ENCODE measurements at regions not wholly inside any gene's neighbourhood (a gene's known extent, or its start where the extent isn't known, plus 50 kb on each side); places are given as distances from the start of the nearest gene placed in this dataset.
"Not testable (repeated sequence)": the region's sequence is repeated elsewhere in the genome, so short reads cannot be mapped to it uniquely, and the experiment has no call there.

DNA sequence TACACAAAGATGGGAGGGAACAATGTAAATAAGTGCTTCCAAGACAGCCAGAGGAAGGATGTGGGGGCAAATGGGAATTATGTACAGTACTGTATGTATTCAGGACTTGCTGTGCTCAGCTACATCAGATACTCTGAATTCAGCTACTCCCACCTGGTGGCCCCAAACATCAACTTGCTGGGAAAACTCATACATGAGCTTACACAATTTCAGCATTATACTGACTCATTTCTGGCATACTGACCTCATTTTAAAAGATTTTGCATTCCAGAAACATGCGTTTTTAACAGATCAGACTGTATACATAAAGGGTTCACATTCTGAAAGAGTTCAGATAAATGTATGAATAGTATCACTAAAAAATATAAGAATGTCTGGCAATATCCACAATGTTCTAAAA is 59.7 kb downstream of the GPX5 start:
- DNase-seq = no peak

DNA sequence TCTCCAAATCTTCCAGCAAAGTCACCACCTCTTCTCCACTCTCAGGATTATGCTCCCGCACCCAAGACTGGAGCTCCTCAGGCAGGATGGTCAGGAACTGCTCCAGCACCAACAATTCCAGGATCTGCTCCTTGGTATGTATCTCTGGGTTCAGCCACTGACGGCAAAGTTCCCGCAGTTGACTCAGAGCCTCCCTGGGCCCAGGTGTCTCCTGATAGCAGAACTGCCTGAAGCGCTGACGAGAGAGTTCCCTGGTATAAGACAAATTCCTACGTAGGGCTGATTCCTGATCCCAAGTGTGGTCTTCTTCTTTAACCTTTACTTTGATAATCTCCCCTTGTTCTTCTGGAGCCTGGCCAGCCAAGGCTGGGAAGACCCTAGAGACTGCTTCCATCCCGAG is 60.6 kb downstream of the GPX5 start:
- DNase-seq = no peak

DNA sequence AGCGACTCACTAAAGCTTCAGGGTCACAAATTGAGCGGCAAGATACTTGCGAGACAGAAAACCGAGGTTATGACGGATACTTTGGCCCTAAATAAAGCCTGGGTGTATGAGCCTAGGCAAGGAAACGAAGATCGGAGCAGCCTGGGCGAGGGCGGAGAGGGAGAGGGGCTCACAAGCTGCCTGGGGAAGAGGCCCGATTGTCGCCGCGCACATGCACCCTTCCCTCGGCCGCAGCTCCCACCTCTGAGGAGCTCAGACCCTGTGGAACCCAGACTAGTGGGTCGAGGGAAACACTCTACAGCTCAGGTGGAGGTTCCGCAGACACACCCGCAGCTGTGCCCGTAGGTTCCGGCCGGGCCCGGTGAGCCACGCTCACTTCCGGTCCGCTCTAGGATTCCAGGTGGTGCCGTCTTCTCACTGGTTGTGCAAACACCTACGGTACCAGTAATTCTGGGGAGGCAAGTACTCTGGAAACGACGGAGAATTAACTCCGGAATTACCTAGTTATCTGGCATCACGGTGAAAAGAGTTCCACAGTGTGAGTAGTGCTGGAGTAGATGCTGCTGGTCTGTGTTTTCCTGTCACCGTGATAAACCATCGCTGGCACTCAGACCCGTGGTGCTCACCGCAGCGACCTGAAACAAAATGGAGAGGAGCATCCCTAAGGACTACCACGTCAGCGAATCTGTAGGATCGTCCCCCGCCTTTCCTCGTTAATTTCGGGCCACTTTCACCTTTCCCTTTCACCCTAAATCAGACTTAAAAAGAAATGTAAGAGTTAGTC is 61.5 kb downstream of the GPX5 start:
- peak; percentile 50 for DNase-seq

DNA sequence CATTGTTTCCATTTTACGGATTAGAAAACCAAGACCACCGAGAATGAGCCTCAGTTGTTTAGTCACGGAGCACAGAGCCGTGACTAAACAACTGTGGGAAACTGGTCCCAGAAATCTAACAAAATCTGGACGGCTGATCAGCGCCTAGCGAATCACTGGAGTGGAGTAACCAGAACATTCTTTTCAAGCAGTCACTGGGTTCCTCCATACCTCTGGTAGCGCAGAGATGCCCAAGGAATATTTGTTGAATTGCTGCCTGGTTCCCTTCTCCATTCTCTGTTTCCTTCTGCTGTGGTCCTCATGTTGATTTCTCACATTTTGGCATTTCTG is 62.0 kb downstream of the GPX5 start:
- no peak for DNase-seq

DNA sequence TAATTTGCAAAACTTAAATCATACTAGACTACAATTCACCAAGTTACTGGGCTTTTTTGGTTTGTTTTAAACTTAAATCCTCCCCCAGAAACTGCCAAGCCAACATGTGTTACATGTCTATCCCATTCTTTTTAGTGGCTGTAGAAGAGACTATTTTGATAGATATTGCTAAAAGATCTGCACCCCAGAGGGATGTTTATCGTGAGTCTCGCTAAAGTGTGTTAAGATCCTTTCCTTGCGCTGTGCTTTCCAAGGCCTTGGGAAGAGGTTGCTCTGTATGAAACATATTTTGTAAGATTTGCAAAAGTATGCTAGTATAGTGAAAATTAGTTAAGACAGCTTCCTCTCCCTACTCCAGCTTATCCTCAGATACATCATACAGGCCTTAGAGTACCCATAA is 63.0 kb downstream of the GPX5 start:
- no peak for DNase-seq

DNA sequence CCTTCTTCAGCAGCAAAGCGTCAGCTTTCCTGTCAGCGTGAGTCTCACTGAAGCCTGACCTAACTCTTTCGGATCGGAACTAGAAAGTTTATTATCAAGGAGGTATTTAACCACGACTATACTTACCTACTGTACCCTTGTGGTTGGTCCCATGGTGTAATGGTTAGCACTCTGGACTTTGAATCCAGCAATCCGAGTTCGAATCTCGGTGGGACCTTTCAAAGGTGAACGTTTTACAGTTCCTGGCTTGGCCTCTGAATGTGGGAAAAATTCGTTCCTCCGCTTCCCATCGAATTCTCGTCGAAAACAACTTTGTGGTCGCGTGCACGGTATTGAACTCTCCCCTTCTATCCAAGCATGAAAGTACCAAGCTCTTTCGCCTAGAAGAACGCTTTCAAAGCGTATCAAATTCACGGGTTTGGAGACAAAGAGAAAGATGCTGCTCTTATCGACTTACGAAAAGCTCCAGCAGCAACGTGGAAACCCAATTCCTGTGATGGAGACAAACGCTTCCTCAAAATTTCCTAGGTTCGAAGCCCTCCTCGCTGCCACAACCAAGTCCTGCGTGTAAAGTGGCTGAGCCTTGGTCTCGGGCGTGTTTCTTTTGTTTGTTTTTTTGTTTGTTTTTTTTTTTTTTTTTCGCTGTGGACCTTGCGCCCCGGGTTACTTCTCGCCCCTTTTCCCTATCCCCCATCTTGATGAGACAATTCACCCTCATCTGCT is 63.7 kb downstream of the GPX5 start:
- DNase-seq = peak; percentile 19

DNA sequence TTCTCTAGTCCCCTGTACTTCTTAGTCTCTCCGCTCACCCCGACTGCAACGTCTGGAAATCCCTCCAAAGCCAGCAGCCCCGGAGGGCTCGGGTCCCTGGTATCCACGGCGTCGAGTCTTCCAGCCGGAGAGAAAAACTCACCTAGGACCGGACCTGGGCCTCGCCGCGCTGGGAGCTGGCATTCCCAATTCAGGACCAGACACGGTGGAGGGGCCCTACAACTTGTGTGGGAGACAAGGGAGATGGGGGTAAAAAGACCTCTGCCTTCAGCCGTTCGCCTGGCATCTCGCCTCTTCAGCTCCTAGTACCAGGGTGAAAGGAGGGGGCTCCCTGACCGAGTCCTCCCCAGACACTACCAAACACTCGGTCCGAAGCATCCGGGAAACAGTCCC is 64.3 kb downstream of the GPX5 start:
- no peak for DNase-seq

DNA sequence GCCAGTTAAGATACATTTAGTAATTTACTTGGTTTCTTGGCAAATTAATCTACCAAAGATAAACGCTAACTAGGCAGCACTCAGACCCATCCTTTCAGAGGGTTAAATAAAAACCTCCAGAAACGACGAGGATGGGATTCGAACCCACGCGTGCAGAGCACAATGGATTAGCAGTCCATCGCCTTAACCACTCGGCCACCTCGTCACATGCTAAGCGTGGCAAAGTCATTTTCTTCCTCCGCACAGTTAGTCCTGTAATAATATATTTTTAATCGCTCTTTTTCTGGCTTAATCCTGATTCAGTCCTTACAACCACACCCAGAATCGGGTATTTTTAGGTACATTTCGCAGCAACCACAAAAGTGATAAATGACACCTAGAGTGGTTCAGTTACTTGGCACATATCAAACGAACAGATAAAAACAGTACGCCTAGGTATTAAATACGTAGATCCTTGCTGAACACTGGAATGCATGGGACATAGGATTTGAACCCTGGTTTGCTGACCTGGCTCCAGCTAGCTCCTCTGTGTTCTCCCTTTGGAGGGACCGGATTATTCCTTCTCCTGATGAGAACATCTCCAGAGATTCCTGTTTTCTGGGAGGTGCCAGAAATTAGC is 71.6 kb downstream of the GPX5 start:
- DNase-seq = peak; percentile 11

DNA sequence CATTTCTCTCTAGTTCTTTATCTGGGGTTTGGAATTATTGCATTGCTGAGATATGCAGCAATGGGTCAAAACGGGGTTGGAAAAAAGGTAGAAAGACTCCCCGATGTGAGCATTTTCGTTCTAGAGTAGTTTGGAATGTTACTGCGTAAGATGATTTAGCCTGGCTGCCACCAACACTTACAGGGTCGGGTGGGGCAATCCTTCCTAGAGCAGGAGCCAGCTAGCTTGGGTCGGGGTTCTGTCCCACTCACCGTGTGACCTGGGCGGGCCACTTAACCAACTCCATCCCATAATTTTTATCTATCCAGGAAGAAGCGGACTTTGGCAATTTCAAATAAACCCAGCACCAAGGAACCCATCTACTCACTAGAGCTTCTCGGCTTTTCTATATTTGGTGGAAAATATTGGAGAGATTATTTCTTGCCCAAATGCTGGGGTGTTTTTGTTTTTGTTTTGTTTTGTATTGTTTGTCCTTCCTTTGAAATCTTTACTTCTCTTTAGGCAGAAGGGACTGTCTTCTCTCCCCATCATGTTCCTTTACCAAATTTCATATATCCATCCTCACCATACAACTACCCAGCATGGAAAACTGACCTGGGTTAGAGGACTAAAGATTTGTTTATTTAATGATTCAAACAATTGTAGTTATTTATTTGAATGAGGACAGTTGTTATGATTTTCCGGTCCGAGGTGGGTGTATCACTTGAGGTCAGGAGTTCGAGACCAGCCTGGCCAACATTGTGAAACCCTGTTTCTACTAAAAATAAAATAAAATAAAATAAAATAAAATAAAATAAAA is 72.4 kb downstream of the GPX5 start:
- DNase-seq = no peak

DNA sequence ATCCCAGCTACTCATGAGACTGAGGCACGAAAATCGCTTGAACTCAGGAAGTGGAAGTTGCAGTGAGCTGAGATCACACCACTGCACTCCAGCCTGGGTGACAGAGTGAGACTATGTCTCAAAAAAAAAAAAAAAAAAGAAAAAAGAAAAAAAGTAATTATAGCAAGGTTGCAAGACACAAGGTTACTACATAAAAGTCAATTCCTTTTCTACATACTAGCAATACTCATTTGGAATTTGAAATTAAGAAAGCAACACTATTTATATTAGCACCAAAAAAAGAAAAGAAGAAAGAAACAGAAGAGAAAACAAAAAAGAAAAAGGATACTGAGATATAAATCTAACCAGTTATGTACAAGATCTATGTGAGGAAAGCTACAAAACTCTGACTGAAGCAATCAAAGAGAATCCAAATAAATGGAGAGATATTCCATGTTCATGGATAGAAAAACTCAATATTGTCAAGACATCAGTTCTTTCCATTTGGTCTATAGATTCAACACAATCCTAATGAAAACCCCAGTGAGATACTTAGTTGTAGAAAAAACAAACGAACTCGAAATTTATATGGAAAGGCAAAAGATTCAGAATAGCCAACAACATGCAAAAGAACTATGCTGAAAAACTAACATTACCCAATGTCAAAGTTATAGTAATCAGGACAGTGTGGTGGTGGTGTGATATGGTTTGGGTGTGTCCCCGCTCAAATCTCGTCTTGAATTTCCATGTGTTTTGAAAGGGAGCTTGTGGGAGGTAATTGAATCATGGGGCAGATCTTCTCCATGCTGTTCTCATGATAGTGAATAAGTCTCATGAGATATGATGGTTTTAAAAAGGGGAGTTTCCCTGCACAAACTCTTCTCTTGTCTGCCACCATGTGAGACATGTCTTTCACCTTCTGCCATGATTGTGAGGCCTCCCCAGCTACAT is 73.3 kb downstream of the GPX5 start:
- no peak for DNase-seq

DNA sequence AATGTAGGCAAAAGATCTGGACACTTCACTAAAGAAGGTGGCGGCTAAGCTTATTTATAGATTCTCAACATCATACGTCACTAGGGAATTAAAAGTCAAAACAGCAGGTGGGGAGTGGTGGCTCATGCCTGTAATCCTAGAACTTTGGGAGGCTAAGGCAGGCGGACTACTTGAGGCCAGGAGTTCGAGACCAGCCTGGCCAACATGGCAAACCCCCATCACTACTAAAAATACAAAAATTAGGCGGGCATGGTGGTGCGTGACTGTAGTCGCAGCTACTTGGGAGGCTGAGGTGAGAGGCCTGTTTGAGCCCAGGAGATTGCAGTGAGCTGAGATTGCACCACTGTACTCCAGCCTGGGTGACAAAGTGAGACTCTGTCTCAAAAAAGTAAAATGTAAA is 74.6 kb downstream of the GPX5 start:
- no peak for DNase-seq

DNA sequence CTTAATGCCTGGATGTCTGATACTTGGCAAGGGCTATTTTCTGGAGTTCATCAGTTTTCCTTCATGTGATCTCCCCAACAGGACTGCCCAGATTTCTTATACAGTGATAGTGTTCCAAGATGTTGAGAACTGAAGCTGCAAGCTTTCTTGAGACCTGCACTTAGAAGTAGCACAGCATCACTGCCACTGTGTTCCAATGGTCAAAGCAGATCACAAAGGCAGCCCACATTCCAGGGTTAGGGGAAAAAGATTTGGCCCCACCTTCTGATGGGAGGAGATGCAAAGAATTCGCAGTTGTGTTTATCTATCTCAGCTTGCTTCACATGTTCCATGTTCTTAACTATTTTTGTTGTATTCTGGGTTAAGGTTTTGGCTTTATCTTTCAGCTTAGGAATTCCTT is 78.2 kb downstream of the GPX5 start:
- no peak for DNase-seq

DNA sequence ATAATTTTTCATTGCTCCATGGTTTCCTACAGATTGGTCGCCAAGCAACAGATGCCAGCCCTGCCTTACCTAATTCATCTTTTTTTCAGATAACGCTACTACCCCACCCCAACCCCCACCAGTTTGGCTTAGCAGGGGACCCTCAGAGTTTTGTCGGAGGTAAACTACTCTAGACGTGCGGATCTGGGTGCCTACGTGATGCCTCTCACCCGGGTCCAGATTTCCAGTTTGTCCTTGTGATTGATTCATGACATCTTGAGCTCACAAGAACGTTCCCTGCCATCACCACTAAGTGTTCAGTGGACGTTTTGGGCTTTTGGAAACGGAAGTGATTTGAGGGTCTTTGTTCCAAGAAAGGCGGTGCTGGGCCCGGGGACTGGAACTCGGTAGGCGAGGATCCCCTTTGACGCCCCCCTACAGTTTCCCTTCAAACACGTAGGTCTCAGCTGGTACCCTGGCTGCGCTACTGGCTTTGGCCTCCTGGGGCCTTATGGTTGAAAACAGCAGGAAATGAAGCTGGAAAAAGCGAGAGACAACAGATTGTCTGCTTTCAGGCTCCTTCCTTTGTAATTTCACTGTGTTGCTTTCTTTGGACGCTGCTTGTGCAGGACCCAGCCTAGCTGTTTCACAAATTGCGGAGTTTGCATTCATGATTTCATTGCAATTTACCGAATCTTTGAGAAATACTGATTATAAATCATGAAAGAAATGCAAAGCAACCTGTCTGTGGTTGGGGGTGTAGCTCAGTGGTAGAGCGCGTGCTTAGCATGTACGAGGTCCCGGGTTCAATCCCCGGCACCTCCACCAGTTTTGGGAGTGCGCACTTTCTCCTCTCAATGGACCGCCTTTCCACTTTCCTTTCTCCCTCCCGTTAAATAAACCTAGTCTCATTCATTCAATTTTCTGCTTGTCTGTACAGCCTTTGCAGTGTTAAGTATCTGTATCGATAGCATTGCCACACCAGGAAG is 81.0 kb downstream of the GPX5 start:
- DNase-seq = peak; percentile 14

DNA sequence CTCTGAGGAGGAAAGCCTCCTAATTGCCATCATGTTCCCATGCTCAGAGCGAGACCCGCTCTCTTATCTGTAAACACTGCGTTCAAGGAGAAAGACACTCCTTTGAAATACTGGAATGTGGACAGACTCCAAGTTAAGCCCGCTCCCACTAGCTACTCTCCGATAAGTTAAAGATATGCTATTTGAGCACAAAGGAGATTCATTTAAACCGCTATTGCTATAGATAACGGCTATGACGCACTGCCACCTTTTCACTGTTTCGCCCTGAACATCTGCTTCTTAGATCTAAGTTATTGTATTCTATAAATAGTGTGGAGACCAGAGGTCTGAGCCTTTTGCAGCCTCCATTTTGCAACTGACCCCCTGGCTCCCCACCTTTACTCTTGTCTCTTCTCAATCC is 82.3 kb downstream of the GPX5 start:
- DNase-seq = no peak

DNA sequence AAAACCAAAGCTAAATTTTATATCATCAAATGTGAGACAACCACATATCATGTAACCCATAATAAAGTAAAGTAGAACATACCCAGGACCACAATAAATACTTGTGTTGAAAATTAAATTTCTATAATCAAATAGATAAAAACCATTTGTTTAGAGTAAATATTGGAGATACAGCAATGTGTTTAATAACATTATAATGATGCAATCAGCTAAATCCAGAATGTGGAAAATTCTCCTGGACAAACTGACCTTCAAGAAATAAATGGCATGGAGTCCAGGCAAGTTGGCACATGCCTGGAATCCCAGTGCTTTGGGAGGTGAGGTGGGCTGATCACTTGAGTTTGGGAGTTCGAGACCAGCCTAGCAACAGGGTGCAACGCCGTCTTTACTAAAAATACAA is 84.0 kb downstream of the GPX5 start:
- DNase-seq = no peak

DNA sequence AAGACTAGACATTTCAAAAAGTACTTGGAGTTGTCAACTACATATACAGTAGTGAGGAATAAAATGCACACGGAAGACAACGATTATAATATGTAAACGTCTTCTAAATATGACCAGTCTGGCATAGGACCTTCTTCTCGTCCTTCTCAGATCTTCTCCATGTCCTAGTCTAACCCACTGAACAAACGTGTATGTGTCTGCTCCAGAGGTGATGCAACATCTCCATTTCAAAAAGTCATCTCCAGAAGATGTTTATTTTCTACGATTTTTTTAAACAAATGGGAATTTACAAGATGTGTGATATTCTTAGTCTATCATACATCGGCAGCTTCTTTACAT is 89.9 kb downstream of the GPX5 start:
- no peak for DNase-seq

DNA sequence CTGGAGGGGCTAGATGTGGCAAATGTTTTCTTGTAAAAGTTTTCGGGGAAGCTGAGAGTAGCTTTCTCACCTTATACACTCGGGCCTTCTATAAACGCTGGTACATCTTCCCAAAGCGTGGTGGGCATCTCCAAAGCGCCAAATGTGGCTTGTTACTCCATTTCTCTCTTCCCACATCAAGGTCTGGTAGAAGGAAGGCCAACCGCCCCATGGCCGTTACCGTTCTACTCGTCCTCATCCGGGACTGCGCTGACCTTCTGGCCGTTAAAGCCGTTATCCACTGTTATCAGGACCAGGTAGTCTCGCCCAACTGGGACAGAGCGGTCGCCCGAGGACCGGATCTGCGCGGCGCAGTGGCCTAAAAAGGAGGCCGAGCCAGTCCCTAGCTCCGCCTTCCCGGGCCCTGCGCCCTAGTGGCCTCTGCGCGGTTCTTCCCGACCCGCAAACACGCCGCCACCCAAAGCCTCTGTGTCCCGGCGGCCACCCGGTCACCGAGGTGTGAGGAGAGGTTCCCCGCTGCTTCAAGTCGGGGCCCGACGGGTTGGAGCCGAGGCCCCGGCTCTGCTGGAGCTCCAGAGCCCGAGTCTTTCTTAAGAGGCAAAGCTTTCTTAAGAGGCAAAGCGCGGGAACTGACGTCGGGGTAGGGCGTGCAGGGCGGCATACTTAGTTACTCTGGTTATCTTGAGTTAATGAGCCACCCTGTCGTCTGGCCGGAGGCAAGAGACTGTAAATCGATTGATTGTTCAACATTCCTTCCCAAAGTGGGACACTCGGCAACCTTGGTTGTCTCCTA is 90.5 kb downstream of the GPX5 start:
- no peak for DNase-seq

DNA sequence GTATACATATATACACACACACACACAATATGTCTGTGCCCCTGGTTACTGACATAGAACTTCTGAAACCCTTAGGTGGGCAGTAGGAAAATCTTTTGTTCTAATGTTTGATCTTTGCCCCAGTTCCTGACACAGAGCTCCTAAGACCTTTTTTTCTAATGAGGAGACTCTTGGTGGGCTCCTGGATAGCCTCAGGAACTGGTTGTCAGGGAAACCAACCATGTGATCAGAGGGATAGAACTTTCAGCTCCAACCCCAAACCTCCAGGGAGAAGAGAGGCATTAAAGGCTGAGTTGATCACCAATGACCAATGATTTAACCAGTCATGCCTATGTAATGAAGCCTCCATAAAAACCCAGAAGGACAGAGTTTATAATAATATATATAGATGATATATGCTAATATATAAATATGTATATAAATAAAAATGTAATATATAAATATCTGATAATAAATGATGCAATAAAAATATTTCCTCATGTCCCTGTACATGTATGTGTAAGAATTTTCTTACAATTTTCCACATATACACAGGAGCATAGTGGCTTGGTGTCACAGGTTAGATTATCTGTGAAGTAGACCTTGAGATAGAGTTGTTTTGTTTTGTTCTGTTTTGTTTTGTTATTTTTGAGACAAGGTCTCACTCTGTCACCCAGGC is 93.3 kb downstream of the GPX5 start:
- no peak for DNase-seq

DNA sequence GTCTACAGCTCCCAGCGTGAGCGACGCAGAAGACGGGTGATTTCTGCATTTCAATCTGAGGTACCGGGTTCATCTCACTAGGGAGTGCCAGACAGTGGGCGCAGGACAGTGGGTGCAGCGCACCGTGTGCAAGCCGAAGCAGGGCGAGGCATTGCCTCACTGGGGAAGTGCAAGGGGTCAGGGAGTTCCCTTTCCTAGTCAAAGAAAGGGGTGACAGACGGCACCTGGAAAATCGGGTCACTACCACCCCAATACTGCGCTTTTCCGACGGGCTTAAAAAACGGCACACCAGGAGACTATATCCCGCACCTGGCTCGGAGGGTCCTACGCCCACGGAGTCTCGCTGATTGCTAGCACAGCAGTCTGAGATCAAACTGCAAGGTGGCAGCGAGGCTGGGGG is 95.6 kb downstream of the GPX5 start:
- not testable (repeated sequence) for DNase-seq

DNA sequence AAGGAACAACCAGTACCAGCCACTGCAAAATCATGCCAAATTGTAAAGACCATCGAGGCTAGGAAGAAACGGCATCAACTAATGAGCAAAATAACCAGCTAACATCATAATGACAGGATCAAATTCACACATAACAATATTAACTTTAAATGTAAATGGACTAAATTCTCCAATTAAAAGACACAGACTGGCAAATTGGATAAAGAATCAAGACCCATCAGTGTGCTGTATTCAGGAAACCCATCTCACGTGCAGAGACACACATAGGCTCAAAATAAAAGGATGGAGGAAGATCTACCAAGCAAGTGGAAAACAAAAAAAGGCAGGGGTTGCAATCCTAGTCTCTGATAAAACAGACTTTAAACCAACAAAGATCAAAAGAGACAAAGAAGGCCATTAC is 97.6 kb downstream of the GPX5 start:
- DNase-seq = not testable (repeated sequence)

Measured in CD4-positive, alpha-beta T cell treated with Interleukin-12 subunit alpha and Interleukin-12 subunit beta, for 1 hour (primary cell).